Neural cell (in vitro differentiated cells): ENCODE measurements at regions not wholly inside any gene's neighbourhood (a gene's known extent, or its start where the extent isn't known, plus 50 kb on each side); places are given as distances from the start of the nearest gene placed in this dataset.

Experiments
- H2AFZ ChIP-seq: fragments of 200-600, 300-800 bp; sonication (generic), shearing (Covaris generic); 2 replicates; pipeline ENCODE4 v1.6.0; 2014; ENCODE audit warnings: low read depth, mild to moderate bottlenecking, antibody characterized with exemption, low read length, moderate library complexity
- H3F3A ChIP-seq: fragments of 200-600 bp; shearing (Covaris generic); 2 replicates; pipeline ENCODE4 v1.6.1; 2016; ENCODE audit warnings: mild to moderate bottlenecking, moderate library complexity, mixed read lengths, antibody characterized with exemption, low read length; ENCODE audit not compliant: insufficient read depth, poor library complexity, severe bottlenecking
- H3K27ac ChIP-seq: fragments of 200-600, 300-800 bp; sonication (generic), shearing (Covaris generic); 2 replicates; pipeline ENCODE4 v1.5.1; 2014; ENCODE audit warnings: mild to moderate bottlenecking, low read length, moderate library complexity
- H3K27me3 ChIP-seq: fragments of 300-800, 200-600 bp; sonication (generic), shearing (Covaris generic); 2 replicates; pipeline ENCODE4 v1.6.0; 2014; ENCODE audit warnings: mild to moderate bottlenecking, low read depth, low read length, moderate library complexity; ENCODE audit not compliant: insufficient read depth
- H3K36me3 ChIP-seq: fragments of 300-800, 200-600 bp; sonication (generic), shearing (Covaris generic); 2 replicates; pipeline ENCODE4 v1.5.1; 2014; ENCODE audit warnings: mild to moderate bottlenecking, antibody characterized with exemption, low read length, moderate library complexity; ENCODE audit not compliant: insufficient read depth
- H3K4me2 ChIP-seq: fragments of 300-800, 200-600 bp; sonication (generic), shearing (Covaris generic); 2 replicates; pipeline ENCODE4 v1.6.0; 2014; ENCODE audit warnings: mild to moderate bottlenecking, low read length
- H3K4me3 ChIP-seq: fragments of 300-800, 200-600 bp; sonication (generic), shearing (Covaris generic); 2 replicates; pipeline ENCODE4 v1.5.1; 2014; ENCODE audit warnings: mild to moderate bottlenecking, low read length, moderate library complexity
- H3K79me2 ChIP-seq: fragments of 200-600 bp; shearing (Covaris generic); replicated peaks from 2 replicates; pipeline ENCODE4 v1.6.0; 2014; ENCODE audit warnings: mild to moderate bottlenecking, low read length, moderate library complexity; ENCODE audit not compliant: insufficient read depth
- H3K9ac ChIP-seq: fragments of 300-800, 200-600 bp; sonication (generic), shearing (Covaris generic); 2 replicates; pipeline ENCODE4 v1.6.1; 2016; ENCODE audit warnings: mild to moderate bottlenecking, low read length, mixed read lengths
- H3K9me2 ChIP-seq: fragments of 200-600 bp; shearing (Covaris generic); 2 replicates; pipeline ENCODE4 v1.6.1; 2016; ENCODE audit warnings: mild to moderate bottlenecking, low read length, mixed read lengths; ENCODE audit not compliant: insufficient read depth
- H3K9me3 ChIP-seq: fragments of 200-600, 300-800 bp; sonication (generic), shearing (Covaris generic); 2 replicates; pipeline ENCODE4 v1.6.1; 2016; ENCODE audit warnings: mild to moderate bottlenecking, mixed run types, low read length, moderate library complexity, mixed read lengths
- H4K20me1 ChIP-seq: fragments of 200-600 bp; shearing (Covaris generic); 2 replicates; pipeline ENCODE4 v1.6.1; 2016; ENCODE audit warnings: mild to moderate bottlenecking, mixed run types; ENCODE audit not compliant: insufficient read depth
- CTCF ChIP-seq: fragments of 450-650 bp; IDR thresholded peaks from 2 replicates; pipeline ENCODE4 v1.5.1; 2014; ENCODE audit warnings: antibody characterized with exemption, mild to moderate bottlenecking, moderate library complexity; ENCODE audit not compliant: poor library complexity, severe bottlenecking
- EP300 ChIP-seq: fragments of 450-650 bp; conservative IDR thresholded peaks from 2 replicates; pipeline ENCODE4 v1.6.1; 2014; ENCODE audit warnings: antibody characterized with exemption, mild to moderate bottlenecking, moderate library complexity; ENCODE audit not compliant: poor library complexity, severe bottlenecking
- EZH2 ChIP-seq: fragments of 200-600, 300-800 bp; shearing (Covaris generic), sonication (generic); IDR thresholded peaks from 2 replicates; pipeline ENCODE4 v1.6.1; 2014; ENCODE audit warnings: antibody characterized with exemption, low read length, borderline replicate concordance, mild to moderate bottlenecking; ENCODE audit not compliant: insufficient read depth, poor library complexity, severe bottlenecking
- MXI1 ChIP-seq: fragments of 450-650 bp; conservative IDR thresholded peaks from 2 replicates; pipeline ENCODE4 v1.6.1; 2014; ENCODE audit warnings: antibody characterized with exemption, mild to moderate bottlenecking; ENCODE audit not compliant: poor library complexity, severe bottlenecking
- POLR2AphosphoS5 ChIP-seq: IDR thresholded peaks from 2 replicates; pipeline ENCODE4 v1.6.1; 2012
- RAD21 ChIP-seq: fragments of 450-650 bp; conservative IDR thresholded peaks from 2 replicates; pipeline ENCODE4 v1.6.1; 2014; ENCODE audit warnings: antibody characterized with exemption, mild to moderate bottlenecking, moderate library complexity
- REST ChIP-seq: IDR thresholded peaks from 2 replicates; pipeline ENCODE4 v1.6.1; 2012; ENCODE audit warnings: borderline replicate concordance
- SMC3 ChIP-seq: fragments of 450-650 bp; conservative IDR thresholded peaks from 2 replicates; pipeline ENCODE4 v1.6.1; 2014; ENCODE audit warnings: antibody characterized with exemption, mild to moderate bottlenecking, moderate library complexity; ENCODE audit not compliant: poor library complexity
- TAF1 ChIP-seq: IDR thresholded peaks from 2 replicates; pipeline ENCODE4 v1.6.1; 2012; ENCODE audit warnings: low read depth

- Histone ChIP-seq H3K79me2 (no peaks in the 10 kb centered on the region), H3K9ac (no peak overlapping the region), H3K27me3 (no peaks in the 10 kb centered on the region), H3K27ac (no peak overlapping the region), H3K4me3 (no peak overlapping the region), H3F3A (no peaks in the 10 kb centered on the region), H4K20me1 (no peaks in the 10 kb centered on the region), H3K36me3 (no peaks in the 10 kb centered on the region), H3K4me2 (no peak overlapping the region), H3K9me2 (no peaks in the 10 kb centered on the region), H2AFZ (no peak overlapping the region), H3K9me3 (no peaks in the 10 kb centered on the region)
- TF ChIP-seq MXI1 (no peak), EP300 (no peak)
Measured at GRCh38 chr6:65903992-65904391, 197.0 kb upstream of the EYS start.

- no peaks in the 10 kb centered on the region for H3K36me3 ChIP-seq
- no peaks in the 10 kb centered on the region for H3K9me3 ChIP-seq
- H3K4me3 ChIP-seq: no peak overlapping the region
- TF ChIP-seq EZH2: no peak
- TF ChIP-seq RAD21: no peak
- no peak for TF ChIP-seq CTCF
- H3K9me2 ChIP-seq: no peaks in the 10 kb centered on the region
- no peak overlapping the region for H2AFZ ChIP-seq
- no peak overlapping the region for H3K9ac ChIP-seq
- H3F3A ChIP-seq: no peaks in the 10 kb centered on the region
- H3K79me2 ChIP-seq: no peaks in the 10 kb centered on the region
- H3K4me2 ChIP-seq: no peak overlapping the region
- H3K27ac ChIP-seq: no peak overlapping the region
- H3K27me3 ChIP-seq: no peaks in the 10 kb centered on the region
- H4K20me1 ChIP-seq: no peaks in the 10 kb centered on the region
Measured at GRCh38 chr6:65900928-65901327, 193.9 kb upstream of the EYS start.

- Histone ChIP-seq H3K9me2 (no peaks in the 10 kb centered on the region), H3K4me3 (no peak overlapping the region), H3K79me2 (no peaks in the 10 kb centered on the region), H3K27me3 (no peaks in the 10 kb centered on the region), H3K4me2 (no peak overlapping the region), H3K27ac (no peak overlapping the region), H3K9ac (no peak overlapping the region), H3K36me3 (no peaks in the 10 kb centered on the region), H3F3A (no peaks in the 10 kb centered on the region), H4K20me1 (no peaks in the 10 kb centered on the region), H3K9me3 (no peaks in the 10 kb centered on the region), H2AFZ (no peak overlapping the region)
- no peak for TF ChIP-seq EZH2
- no peak for TF ChIP-seq REST
- TF ChIP-seq TAF1: no peak
- no peak for TF ChIP-seq EP300
- TF ChIP-seq CTCF: no peak
- TF ChIP-seq RAD21: no peak
- no peak for TF ChIP-seq POLR2AphosphoS5
- no peak for TF ChIP-seq SMC3
- no peak for TF ChIP-seq MXI1
Measured at GRCh38 chr6:65896140-65896539, 189.1 kb upstream of the EYS start.
